ENCODE measurements at regions not wholly inside any gene's neighbourhood (a gene's known extent, or its start where the extent isn't known, plus 50 kb on each side); places are given as distances from the start of the nearest gene placed in this dataset.
A peak's percentile ranks its signal among the peaks of the same experiment; 100 is the strongest.

- Histone ChIP-seq H3K79me2 (ENCODE audit: insufficient read depth, low read length) (no peaks in the 10 kb centered on the region), H3K27me3 (ENCODE audit: insufficient read depth, low read length, poor library complexity, severe bottlenecking) (no peaks in the 10 kb centered on the region), H3K9me2 (replicated peaks; ENCODE audit: low read depth, low read length) (no peaks in the 10 kb centered on the region), H3K36me3 (ENCODE audit: insufficient read depth, low read length) (no peaks in the 10 kb centered on the region), H3K9ac (ENCODE audit: low read depth, low read length, poor library complexity, severe bottlenecking) (no peak overlapping the region), H3F3A (ENCODE audit: low read depth) (peaks cover 4% of the 10 kb centered on the region), H3K4me1 (ENCODE audit: insufficient read depth, low read length, poor library complexity, severe bottlenecking) (peaks cover 42% of the 10 kb centered on the region), H3K9me3 (ENCODE audit: insufficient read depth, low read depth, low read length) (no peaks in the 10 kb centered on the region), H3K4me2 (ENCODE audit: low read depth, low read length, poor library complexity, severe bottlenecking) (no peak overlapping the region), H2AFZ (ENCODE audit: low read length) (no peak overlapping the region), H4K20me1 (ENCODE audit: insufficient read depth, low read length, poor library complexity, severe bottlenecking) (no peaks in the 10 kb centered on the region), H3K4me3 (ENCODE audit: low read length, poor library complexity, severe bottlenecking) (no peak overlapping the region)
- no peak for TF ChIP-seq CTCF (conservative IDR thresholded peaks at IDR 0.05; ENCODE audit: low read length)
- no peak for TF ChIP-seq EZH2phosphoT487 (IDR thresholded peaks at IDR 0.05; ENCODE audit: borderline replicate concordance)
Observed at GRCh38 chr6:25060522-25060921, 124.8 kb upstream of the RIPOR2 start.

GRCh38 chr6:25061289-25061936 is 125.7 kb upstream of the RIPOR2 start:
- H3F3A ChIP-seq (ENCODE audit: low read depth), result no peaks in the 10 kb centered on the region
- no peaks in the 10 kb centered on the region for H3K9me3 ChIP-seq (ENCODE audit: insufficient read depth, low read depth, low read length)
- no peak overlapping the region for H3K9ac ChIP-seq (ENCODE audit: low read depth, low read length, poor library complexity, severe bottlenecking)
- no peaks in the 10 kb centered on the region for H3K27me3 ChIP-seq (ENCODE audit: insufficient read depth, low read length, poor library complexity, severe bottlenecking)
- no peaks in the 10 kb centered on the region for H4K20me1 ChIP-seq (ENCODE audit: insufficient read depth, low read length, poor library complexity, severe bottlenecking)
- no peak overlapping the region for H2AFZ ChIP-seq (ENCODE audit: low read length)
- H3K4me1 ChIP-seq (ENCODE audit: insufficient read depth, low read length, poor library complexity, severe bottlenecking), result peaks cover 35% of the 10 kb centered on the region
- no peaks in the 10 kb centered on the region for H3K9me2 ChIP-seq (replicated peaks; ENCODE audit: low read depth, low read length)
- no peaks in the 10 kb centered on the region for H3K36me3 ChIP-seq (ENCODE audit: insufficient read depth, low read length)
- no peaks in the 10 kb centered on the region for H3K79me2 ChIP-seq (ENCODE audit: insufficient read depth, low read length)
- H3K4me3 ChIP-seq (ENCODE audit: low read length, poor library complexity, severe bottlenecking), result no peak overlapping the region
- no peak for TF ChIP-seq CTCF (conservative IDR thresholded peaks at IDR 0.05; ENCODE audit: low read length)
- TF ChIP-seq EZH2phosphoT487 (IDR thresholded peaks at IDR 0.05; ENCODE audit: borderline replicate concordance), result no peak
- H3K4me2 ChIP-seq (ENCODE audit: low read depth, low read length, poor library complexity, severe bottlenecking), result no peak overlapping the region

GRCh38 chr6:25062070-25062811 is 126.5 kb upstream of the RIPOR2 start:
- peak overlapping the region; percentile 27; the same call in 1 of the 2 replicates for H2AFZ ChIP-seq (ENCODE audit: low read length)
- H3K79me2 ChIP-seq (ENCODE audit: insufficient read depth, low read length), result no peaks in the 10 kb centered on the region
- no peak overlapping the region for H3K9ac ChIP-seq (ENCODE audit: low read depth, low read length, poor library complexity, severe bottlenecking)

More at GRCh38 chr6:25062070-25062811, 126.5 kb upstream of the RIPOR2 start:
- Histone ChIP-seq H3F3A (ENCODE audit: low read depth) (no peaks in the 10 kb centered on the region), H3K4me1 (ENCODE audit: insufficient read depth, low read length, poor library complexity, severe bottlenecking) (peaks cover 27% of the 10 kb centered on the region), H3K9me2 (replicated peaks; ENCODE audit: low read depth, low read length) (no peaks in the 10 kb centered on the region), H3K4me3 (ENCODE audit: low read length, poor library complexity, severe bottlenecking) (no peak overlapping the region), H4K20me1 (ENCODE audit: insufficient read depth, low read length, poor library complexity, severe bottlenecking) (no peaks in the 10 kb centered on the region), H3K4me2 (ENCODE audit: low read depth, low read length, poor library complexity, severe bottlenecking) (no peak overlapping the region), H3K27me3 (ENCODE audit: insufficient read depth, low read length, poor library complexity, severe bottlenecking) (no peaks in the 10 kb centered on the region), H3K36me3 (ENCODE audit: insufficient read depth, low read length) (no peaks in the 10 kb centered on the region), H3K9me3 (ENCODE audit: insufficient read depth, low read depth, low read length) (no peaks in the 10 kb centered on the region)
- TF ChIP-seq CTCF (conservative IDR thresholded peaks at IDR 0.05; ENCODE audit: low read length), result no peak
- TF ChIP-seq EZH2phosphoT487 (IDR thresholded peaks at IDR 0.05; ENCODE audit: borderline replicate concordance), result no peak

Measured in Loucy (cell line).